Cardiac fibroblast (primary cell): ENCODE measurements at regions not wholly inside any gene's neighbourhood (a gene's known extent, or its start where the extent isn't known, plus 50 kb on each side); places are given as distances from the start of the nearest gene placed in this dataset.

Source experiments
- DNase-seq, 2 donors: peaks; one replicate each; pipeline versions ENCODE4 v3.0.0 to v3.0.0-alpha.2; 2010; ENCODE audit warnings: low read depth in 2 of 2
- H3K4me3 ChIP-seq, 2 donors: replicated peaks in 1 of 2; 1 replicate in 1 of 2; 2 replicates in 1 of 2; pipeline ENCODE4 v1.5.1; 2011; ENCODE audit warnings: low read depth in 2 of 2, low read length in 2 of 2, mild to moderate bottlenecking in 2 of 2, moderate library complexity in 1 of 2
- CTCF ChIP-seq: IDR thresholded peaks from one replicate; pipeline ENCODE4 v1.5.1; 2011; ENCODE audit warnings: low read depth, mild to moderate bottlenecking, low read length, inconsistent platforms

GRCh38 chr5:93006915-93007314 lies 574.1 kb downstream of the NR2F1-AS1 start:
- DNase-seq, result peak in 1 of 2 donors; percentile 28
- H3K4me3 ChIP-seq, result no peak overlapping the region
- TF ChIP-seq CTCF, result no peak

- TF ChIP-seq CTCF, result no peak
- DNase-seq, result no peak
- H3K4me3 ChIP-seq, result no peak overlapping the region
Measured at GRCh38 chr5:92998456-92998855, 582.6 kb downstream of the NR2F1-AS1 start.

- no peak for TF ChIP-seq CTCF
- no peak overlapping the region for H3K4me3 ChIP-seq
- no peak for DNase-seq
Measured at GRCh38 chr5:92994392-92994791, 586.6 kb downstream of the NR2F1-AS1 start.

GRCh38 chr5:92992073-92992472 lies 588.9 kb downstream of the NR2F1-AS1 start:
- DNase-seq, result peak in 1 of 2 donors; percentile 33
- no peak overlapping the region for H3K4me3 ChIP-seq
- TF ChIP-seq CTCF, result no peak

- peak; percentile 13 to 34 for DNase-seq
- no peak for TF ChIP-seq CTCF
- H3K4me3 ChIP-seq, result no peak overlapping the region
Measured at GRCh38 chr5:92991581-92992067, 589.4 kb downstream of the NR2F1-AS1 start.

DNA sequence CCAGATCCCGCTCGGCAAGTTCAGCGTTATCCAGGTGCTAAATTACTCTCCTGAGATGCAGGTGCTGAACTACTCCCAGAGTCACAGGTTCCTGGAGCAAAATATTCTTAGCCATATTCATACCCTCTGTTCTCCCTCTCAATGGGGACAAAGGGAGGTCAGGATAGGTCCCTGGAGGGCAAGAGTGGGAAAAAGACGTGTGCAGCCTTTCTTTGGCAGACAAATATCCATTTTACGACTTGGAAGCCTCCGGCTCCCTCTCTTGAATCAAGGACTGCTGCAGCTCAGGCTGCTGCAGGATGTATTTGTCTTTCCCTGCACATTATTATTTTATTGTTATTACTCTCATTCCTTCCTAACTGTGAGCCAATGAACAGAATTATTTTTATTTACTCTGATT lies 590.2 kb downstream of the NR2F1-AS1 start:
- no peak for DNase-seq
- H3K4me3 ChIP-seq, result no peak overlapping the region
- no peak for TF ChIP-seq CTCF

GRCh38 chr5:92981001-92981400 lies 600.0 kb downstream of the NR2F1-AS1 start:
- H3K4me3 ChIP-seq, result no peak overlapping the region
- DNase-seq, result no peak
- no peak for TF ChIP-seq CTCF
